Esophagus squamous epithelium (tissue), 5 donors: ENCODE measurements at regions not wholly inside any gene's neighbourhood (a gene's known extent, or its start where the extent isn't known, plus 50 kb on each side); places are given as distances from the start of the nearest gene placed in this dataset.

Experiments
- DNase-seq: peaks from one replicate; lab custom pipeline; 2025; lab: John Stamatoyannopoulos, UW
- H3K27ac ChIP-seq, 4 donors: fragments of 200-600 bp; sonication (generic); one replicate each; pipeline ENCODE4 v1.5.1; 2016 to 2019; ENCODE audit warnings: mild to moderate bottlenecking in 1 of 4
- H3K27me3 ChIP-seq, 4 donors: fragments of 200-600 bp; sonication (generic); 1 replicate in 3 of 4; 2 replicates in 1 of 4; pipeline versions ENCODE4 v1.5.1 to v1.6.0; 2017 to 2021; ENCODE audit warnings: antibody characterized with exemption in 1 of 4
- H3K36me3 ChIP-seq, 3 donors: fragments of 200-600 bp; sonication (generic); one replicate each; pipeline ENCODE4 v1.5.1; 2016 to 2019
- H3K4me1 ChIP-seq, 3 donors: fragments of 200-600 bp; sonication (generic); one replicate each; pipeline ENCODE4 v1.5.1; 2017 to 2019
- H3K4me3 ChIP-seq, 4 donors: fragments of 200-600 bp; sonication (generic); 1 replicate in 3 of 4; 2 replicates in 1 of 4; pipeline ENCODE4 v1.5.1; 2016 to 2019; ENCODE audit warnings: mild to moderate bottlenecking in 2 of 4, moderate library complexity in 1 of 4
- H3K9me3 ChIP-seq, 3 donors: fragments of 200-600 bp; sonication (generic); one replicate each; pipeline ENCODE4 v1.5.1; 2016 to 2019
- CTCF ChIP-seq, 6 experiments: fragments of 450-650 bp in 4 of 6; fragments of 200-600 bp in 2 of 6; sonication (generic) in 2 of 6; IDR thresholded peaks; one replicate each; pipeline ENCODE4 v1.5.1; 2016 to 2019; ENCODE audit warnings: antibody characterized with exemption in 6 of 6, mild to moderate bottlenecking in 4 of 6, moderate library complexity in 4 of 6
- POLR2A ChIP-seq, 4 donors: fragments of 450-650 bp; IDR thresholded peaks; one replicate each; pipeline ENCODE4 v1.6.1; 2017; ENCODE audit warnings: antibody characterized with exemption in 4 of 4, mild to moderate bottlenecking in 4 of 4, moderate library complexity in 3 of 4
- WGBS, 2 donors: methylation state at CpG; one replicate each; pipeline ENCODE4 v1.1.5; 2018; 5-methylcytosine and 5-hydroxymethylcytosine counted together
- intact Hi-C: fragments of 100-400 bp; cut with DNase I; formaldehyde crosslinking; loops from one replicate; pipeline ENCODE4 v1.15.0; 2022
- donor health status: DM: yes; HTN: yes; CAD: no.

DNA sequence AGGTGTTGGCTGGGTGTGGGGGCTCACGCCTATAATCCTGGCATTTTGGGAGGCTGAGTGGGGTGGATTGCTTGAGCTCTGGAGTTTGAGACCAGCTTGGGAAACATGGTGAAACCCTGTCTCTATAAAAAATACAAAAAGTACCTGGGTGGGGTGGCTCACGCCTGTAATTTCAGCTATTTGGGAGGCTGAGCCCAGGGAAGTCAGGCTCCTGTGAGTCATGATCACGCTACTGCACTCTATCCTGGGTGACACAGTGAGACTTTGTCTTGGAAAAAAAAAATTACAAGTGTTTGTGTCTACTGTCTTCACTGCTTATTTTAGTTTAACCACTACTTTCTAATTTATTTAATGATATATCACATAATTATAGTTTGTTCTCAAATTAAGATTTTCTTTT, 62.7 kb upstream of the DOCK10 start:
- TF ChIP-seq POLR2A (IDR thresholded peaks at IDR 0.05), result no peak
- no peak for TF ChIP-seq CTCF (IDR thresholded peaks at IDR 0.05)
- no peak overlapping the region for H3K4me3 ChIP-seq
- H3K36me3 ChIP-seq, result no peaks in the 10 kb centered on the region
- no peak for DNase-seq
- intact Hi-C loops, result no loop called here
- no peaks in the 10 kb centered on the region for H3K9me3 ChIP-seq
- 65 to 80% methylated on average over 3 of the region's 3 CpGs for WGBS, 2 donors
- no peaks in the 10 kb centered on the region for H3K4me1 ChIP-seq
- H3K27me3 ChIP-seq, result no peaks in the 10 kb centered on the region
- H3K27ac ChIP-seq, result no peak overlapping the region

GRCh38 chr2:225104321-225104720, 62.1 kb upstream of the DOCK10 start:
- H3K27me3 ChIP-seq, result no peaks in the 10 kb centered on the region
- WGBS, 2 donors, result 62 to 80% methylated on average over 1 of the region's 1 CpG
- H3K4me1 ChIP-seq, result no peaks in the 10 kb centered on the region
- intact Hi-C loops, result no loop called here
- no peak overlapping the region for H3K4me3 ChIP-seq
- no peak overlapping the region for H3K27ac ChIP-seq
- H3K36me3 ChIP-seq, result no peaks in the 10 kb centered on the region
- DNase-seq, result no peak
- no peak for TF ChIP-seq CTCF (IDR thresholded peaks at IDR 0.05)
- no peak for TF ChIP-seq POLR2A (IDR thresholded peaks at IDR 0.05)
- no peaks in the 10 kb centered on the region for H3K9me3 ChIP-seq

- no peak for DNase-seq
- Histone ChIP-seq H3K4me1 (no peaks in the 10 kb centered on the region), H3K27me3 (no peaks in the 10 kb centered on the region), H3K27ac (no peak overlapping the region), H3K4me3 (no peak overlapping the region), H3K36me3 (no peaks in the 10 kb centered on the region), H3K9me3 (no peaks in the 10 kb centered on the region)
- no peak for TF ChIP-seq POLR2A (IDR thresholded peaks at IDR 0.05)
- no peak for TF ChIP-seq CTCF (IDR thresholded peaks at IDR 0.05)
- WGBS, 2 donors, result 59 to 64% methylated on average over 2 of the region's 2 CpGs
- intact Hi-C loops, result no loop called here
Measured at GRCh38 chr2:225103737-225104141, 61.5 kb upstream of the DOCK10 start.

- WGBS, 2 donors, result 25 to 56% methylated on average over 1 of the region's 1 CpG
- H3K27ac ChIP-seq, result no peak overlapping the region
- no peaks in the 10 kb centered on the region for H3K9me3 ChIP-seq
- no peaks in the 10 kb centered on the region for H3K4me1 ChIP-seq
- H3K36me3 ChIP-seq, result no peaks in the 10 kb centered on the region
- TF ChIP-seq CTCF (IDR thresholded peaks at IDR 0.05) (no peak), POLR2A (IDR thresholded peaks at IDR 0.05) (no peak)
- H3K27me3 ChIP-seq, result no peaks in the 10 kb centered on the region
- intact Hi-C loops, result no loop called here
- DNase-seq, result no peak
- no peak overlapping the region for H3K4me3 ChIP-seq
Measured at GRCh38 chr2:225100856-225101294, 58.6 kb upstream of the DOCK10 start.

DNA sequence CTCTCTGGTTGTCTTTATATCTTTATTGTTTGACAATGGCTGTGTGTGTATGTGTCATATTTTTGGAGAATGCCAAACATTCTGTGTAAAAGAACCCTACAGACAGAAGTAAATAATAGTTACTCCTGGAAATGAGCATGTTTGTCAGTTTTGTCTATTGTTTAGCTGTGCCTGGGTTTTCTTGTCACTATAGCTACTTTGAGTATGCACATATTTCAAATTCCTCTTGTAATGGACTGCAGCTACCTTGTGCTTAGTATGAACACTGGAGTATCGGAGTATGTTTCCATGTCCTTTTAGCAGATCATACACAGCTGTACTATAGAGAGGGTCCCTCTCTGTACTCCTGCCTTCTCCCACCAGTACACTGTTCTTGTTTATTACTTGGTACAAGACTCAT, 58.0 kb upstream of the DOCK10 start:
- H3K9me3 ChIP-seq, result no peaks in the 10 kb centered on the region

More for the DNA sequence above, 58.0 kb upstream of the DOCK10 start:
- H3K4me1 ChIP-seq, result no peaks in the 10 kb centered on the region
- no peaks in the 10 kb centered on the region for H3K27me3 ChIP-seq
- no peak overlapping the region for H3K27ac ChIP-seq
- no peak overlapping the region for H3K4me3 ChIP-seq
- intact Hi-C loops, result no loop called here
- WGBS, 2 donors, result 88 to 100% methylated on average over 1 of the region's 1 CpG
- DNase-seq, result no peak
- TF ChIP-seq POLR2A (IDR thresholded peaks at IDR 0.05) (no peak), CTCF (IDR thresholded peaks at IDR 0.05) (no peak)
- no peaks in the 10 kb centered on the region for H3K36me3 ChIP-seq
